ENCODE measurements at regions not wholly inside any gene's neighbourhood (a gene's known extent, or its start where the extent isn't known, plus 50 kb on each side); places are given as distances from the start of the nearest gene placed in this dataset.

DNA sequence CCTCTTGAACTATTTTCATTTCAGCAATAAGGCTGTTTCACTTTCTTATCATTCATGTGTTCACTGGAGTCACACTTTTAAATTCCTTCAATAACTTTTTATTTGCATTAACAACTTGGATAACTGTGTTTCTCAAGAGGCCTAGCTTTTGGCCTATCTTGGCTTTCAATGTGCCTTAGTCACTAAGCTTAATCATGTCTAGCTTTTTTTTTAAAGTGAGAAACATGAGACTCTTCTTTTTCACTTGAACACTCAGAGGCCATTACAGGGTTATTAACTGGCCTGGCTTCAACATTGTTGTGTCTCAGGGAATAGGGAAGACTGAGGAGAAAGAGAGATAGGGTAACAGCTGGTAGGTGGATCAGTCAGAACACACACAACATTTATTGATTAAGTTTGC is 64.0 kb upstream of the VCX2 start:
- no peak for TF ChIP-seq CTCF (IDR thresholded peaks at IDR 0.05)
- TF ChIP-seq POLR2A (IDR thresholded peaks at IDR 0.05) = no peak
